Left colon (tissue), 2 donors: ENCODE measurements at regions not wholly inside any gene's neighbourhood (a gene's known extent, or its start where the extent isn't known, plus 50 kb on each side); places are given as distances from the start of the nearest gene placed in this dataset.
"Not testable (repeated sequence)": the region's sequence is repeated elsewhere in the genome, so short reads cannot be mapped to it uniquely, and the experiment has no call there.

Experiments
- ATAC-seq: fragments of 200-7000 bp; cut with Tn5 transposase; one replicate; pipeline ENCODE4 v1.9.1; 2020; ENCODE audit warnings: mild to moderate bottlenecking, moderate library complexity
- DNase-seq, 2 donors: peaks; one replicate each; pipeline ENCODE4 v3.0.0-alpha.2; 2020
- intact Hi-C, 2 donors: fragments of 100-400 bp; cut with DNase I in 1 of 2; cut with micrococcal nuclease in 1 of 2; formaldehyde crosslinking; loops; one replicate each; pipeline versions ENCODE4 v1.11.2 to v1.14.0; 2022; cut with DNase I, micrococcal nuclease
- donor health status: DM: no; HTN: no; CAD: no.
- donor health status: DM: yes; HTN: yes; CAD: no.

DNA sequence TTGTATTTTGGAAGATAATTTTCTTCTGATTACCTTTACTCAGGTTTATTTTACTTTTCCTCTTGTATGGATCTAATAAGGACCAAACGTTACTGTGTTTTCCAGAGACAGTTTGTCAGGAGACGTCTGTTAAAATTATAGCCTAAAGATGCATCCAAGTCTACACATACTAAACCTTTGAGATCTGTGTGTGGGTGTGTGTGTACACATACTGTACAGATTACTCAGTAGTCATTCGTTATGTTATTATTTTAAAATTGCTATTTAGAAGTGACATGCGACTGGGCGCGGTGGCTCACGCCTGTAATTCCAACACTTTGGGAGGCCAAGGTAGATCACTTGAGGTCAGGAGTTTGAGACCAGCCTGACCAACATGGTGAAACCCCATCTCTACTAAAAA, 51.6 kb upstream of the CNTLN start:
- intact Hi-C loops, result no loop called here
- no peak for DNase-seq
- ATAC-seq, result no peak

DNA sequence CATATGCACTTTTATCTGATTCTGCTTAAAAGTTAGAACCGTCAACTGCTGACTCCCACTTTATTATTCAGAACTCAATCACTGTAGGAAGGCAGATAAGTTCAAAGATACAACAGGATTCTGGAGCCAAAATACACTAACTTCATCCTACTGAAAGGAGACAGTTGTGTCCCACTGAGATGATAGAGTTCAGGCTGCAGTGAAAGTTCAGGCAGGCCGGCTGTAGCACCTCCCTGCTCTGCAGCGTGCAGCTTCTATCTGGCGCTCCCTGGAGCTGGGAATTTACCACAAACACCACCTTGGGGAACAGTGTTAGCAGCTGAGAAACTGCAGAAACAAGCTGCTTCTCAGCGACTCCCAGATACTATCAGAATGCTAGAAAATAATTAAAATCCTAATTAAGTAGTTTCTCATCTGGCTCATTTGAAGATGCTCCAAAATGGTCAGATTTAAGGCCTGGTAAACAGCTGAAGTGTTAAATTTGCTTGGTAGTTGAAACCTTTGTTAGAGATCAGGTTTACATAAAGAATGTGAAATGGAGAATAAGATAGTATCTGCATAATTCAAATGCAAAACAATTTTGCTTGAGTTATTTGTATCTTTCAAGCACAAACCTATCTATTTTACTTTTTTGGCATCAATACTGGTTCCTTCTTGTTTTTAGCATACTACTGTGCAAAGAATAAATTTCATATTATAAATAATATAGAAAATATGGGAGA, 52.3 kb upstream of the CNTLN start:
- ATAC-seq, result no peak
- peak in 1 of 2 donors; percentile 5 for DNase-seq

DNA sequence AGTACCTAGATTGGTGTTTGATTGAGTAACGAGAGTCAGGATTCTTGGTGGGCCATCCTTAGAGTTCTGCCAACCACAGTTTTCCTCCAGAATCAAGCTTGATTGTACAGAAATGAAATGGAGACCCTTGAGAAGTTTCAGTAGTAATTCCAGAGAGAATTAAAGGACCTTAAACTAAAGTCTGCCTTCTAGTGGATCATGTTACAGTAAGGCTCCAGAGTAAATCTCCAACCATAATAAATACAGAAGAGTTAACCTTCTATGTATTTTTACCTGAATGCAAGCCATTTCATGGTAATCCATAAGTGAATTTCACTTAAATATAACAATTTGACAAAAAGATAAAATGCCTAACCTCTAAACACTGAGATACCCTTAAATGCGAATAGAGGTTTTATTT, 53.0 kb upstream of the CNTLN start:
- intact Hi-C loops, result no loop called here
- ATAC-seq (no peak), DNase-seq (no peak)

More for the DNA sequence above, 52.3 kb upstream of the CNTLN start:
- intact Hi-C loops, result no loop called here

DNA sequence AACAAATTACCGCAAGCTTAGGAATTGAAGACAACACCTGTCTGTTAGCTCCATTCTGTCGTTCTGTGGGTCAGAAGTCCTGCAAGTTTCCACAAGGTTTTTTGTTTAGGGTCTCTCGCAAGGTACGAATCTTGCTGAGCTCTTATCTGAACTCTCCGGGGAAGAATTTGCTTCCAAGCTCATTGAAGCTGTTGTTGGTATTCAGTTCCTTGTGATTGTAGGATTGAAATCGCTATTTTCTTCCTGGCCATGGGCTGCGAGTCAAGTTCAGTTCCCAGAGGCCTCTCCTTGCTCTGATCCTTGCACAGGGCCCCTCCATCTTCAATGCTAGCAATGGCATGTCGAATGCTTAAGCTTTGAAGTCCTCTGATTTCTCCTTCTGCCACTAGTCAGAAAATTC, 53.5 kb upstream of the CNTLN start:
- intact Hi-C loops, result no loop called here
- DNase-seq, result no peak
- ATAC-seq, result no peak

DNA sequence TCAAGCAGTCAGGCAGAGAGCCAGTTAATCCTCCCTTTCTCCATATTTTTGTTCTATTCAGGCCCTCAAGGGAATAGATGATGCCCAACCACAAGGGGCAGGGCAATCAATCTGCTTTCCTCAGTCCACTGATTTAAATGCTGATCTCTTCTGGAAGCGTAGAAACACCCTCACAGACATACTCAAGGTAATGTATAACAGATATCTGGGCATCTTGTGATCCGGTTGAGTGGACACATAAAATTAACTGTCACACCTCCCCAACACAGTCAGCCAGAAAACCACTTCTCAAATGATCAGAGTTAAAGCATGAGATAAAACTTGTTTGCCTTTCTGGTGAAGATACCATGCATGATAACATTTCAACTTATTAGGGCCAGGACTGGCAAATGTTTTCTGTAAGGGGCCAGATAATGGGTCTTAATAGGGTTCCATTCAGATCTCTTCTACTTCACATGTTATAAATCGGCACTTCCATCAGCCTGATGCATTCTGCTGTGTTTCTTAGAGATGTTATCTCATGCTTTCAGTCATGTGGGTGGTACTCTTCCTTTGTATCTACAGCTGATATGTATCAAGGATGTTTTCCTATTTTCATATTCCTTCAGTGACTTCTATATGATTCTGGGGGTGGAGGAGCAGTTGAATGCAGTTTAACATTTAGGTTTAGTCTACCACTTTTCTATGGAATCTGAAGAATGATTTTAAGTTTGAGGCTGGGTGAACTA, 58.9 kb upstream of the CNTLN start:
- no peak for DNase-seq
- ATAC-seq, result no peak
- intact Hi-C loops, result no loop called here

DNA sequence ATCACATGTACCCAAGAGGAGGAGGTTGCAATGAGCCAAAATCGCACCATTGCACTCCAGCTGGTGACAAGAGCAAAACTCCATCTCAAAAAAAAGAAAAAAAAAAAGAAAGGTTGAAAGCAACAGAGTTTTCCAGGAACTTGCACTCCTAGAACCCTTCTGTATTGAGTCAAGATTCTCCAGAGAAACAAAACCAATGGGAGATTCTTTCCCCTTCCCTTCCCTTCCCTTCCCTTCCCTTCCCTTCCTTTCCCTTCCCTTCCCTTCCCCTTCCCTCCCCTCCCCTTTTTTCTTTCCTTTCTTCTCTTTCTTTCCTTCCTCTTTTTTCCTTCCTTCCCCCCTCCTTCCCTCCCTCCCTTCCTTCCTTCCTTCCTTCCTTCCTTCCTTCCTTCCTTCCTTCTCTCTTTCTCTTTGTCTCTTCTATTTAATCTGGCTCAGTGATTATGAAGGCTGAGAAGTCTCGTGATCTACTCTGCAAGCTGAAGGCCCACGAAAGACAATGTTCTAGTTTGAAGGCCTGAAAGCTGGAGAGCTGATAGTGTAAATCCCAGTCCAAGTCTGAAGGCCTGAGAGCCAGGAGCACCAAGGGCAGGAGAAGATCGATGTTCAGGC, 59.6 kb upstream of the CNTLN start:
- ATAC-seq (no peak), DNase-seq (no peak)
- intact Hi-C loops, result no loop called here

DNA sequence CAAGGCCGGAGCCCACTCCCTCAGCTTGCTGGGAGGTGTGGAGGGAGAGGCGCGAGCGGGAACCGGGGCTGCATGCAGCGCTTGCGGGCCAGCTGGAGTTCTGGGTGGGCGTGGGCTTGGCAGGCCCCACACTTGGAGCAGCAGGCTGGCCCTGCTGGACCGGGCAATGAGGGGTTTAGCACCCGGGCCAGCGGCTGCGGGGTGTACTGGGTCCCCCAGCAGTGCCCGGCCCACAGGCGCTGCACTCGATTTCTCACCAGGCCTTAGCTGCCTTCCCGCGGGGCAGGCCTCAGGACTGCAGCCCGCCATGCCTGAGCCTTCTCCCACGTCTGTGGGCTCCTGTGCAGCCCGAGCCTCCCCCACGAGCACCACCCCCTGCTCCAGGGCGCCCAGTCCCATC, 62.3 kb upstream of the CNTLN start:
- DNase-seq, intact Hi-C loops, ATAC-seq: not testable (repeated sequence)

DNA sequence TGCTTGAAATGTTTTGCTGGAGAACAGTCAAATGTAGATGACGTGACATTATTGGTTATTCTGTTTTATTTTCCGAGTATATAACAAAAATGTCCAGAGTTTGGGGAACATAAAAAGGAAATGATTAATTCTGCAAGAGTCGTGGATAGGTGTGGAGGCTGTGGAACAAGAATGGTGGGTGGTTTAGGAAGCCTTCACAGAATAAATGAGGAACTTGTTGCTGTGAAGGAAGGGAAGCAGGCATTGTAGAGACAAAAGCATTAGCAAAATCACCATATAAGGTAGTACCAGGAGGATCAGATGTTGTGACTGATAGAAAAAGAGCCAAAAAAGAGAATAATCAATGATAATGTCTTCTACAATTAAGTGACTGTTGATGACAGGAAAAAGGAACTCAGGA, 66.2 kb upstream of the CNTLN start:
- intact Hi-C loops, result no loop called here
- DNase-seq (no peak), ATAC-seq (no peak)

DNA sequence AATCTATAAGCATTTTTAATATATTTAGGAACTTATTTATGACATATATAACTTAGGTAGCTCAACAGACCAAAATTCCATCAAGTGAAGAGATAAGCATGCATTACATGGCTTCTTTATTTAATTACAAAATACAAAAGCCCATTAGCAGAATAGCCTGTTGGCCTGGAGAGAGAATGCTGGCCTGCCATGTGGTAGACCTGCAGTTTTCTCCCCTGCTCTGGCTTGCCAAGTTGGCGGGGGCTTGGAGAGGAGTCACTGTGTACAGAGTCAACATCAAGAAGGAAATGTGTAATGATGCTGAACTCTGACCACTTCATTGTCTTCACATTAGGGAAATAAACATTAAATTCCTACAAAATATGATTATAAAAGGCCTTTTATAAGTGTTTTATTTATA, 69.8 kb upstream of the CNTLN start:
- DNase-seq (peak in 1 of 2 donors; percentile 9), ATAC-seq (peak; percentile 42)
- intact Hi-C loops, result no loop called here

DNA sequence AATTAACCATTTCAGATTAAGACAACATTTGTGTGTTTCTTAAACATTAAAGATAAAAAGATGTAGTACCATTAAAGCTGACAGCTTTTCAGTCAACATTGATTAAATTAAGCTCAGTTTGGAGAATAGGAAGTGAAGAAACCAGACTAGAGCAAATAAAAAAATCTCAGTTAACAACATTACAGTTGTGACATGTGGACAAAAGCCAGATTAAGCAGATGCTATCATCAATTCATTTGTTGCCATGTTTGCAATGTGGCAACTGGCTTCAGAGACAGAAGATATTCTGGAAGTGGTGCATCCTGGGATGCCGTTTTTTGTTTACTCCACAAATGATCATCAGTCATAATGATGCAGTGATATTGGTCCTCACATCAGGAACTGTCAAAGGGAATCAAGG, 70.3 kb upstream of the CNTLN start:
- ATAC-seq, result no peak
- intact Hi-C loops, result no loop called here
- no peak for DNase-seq

DNA sequence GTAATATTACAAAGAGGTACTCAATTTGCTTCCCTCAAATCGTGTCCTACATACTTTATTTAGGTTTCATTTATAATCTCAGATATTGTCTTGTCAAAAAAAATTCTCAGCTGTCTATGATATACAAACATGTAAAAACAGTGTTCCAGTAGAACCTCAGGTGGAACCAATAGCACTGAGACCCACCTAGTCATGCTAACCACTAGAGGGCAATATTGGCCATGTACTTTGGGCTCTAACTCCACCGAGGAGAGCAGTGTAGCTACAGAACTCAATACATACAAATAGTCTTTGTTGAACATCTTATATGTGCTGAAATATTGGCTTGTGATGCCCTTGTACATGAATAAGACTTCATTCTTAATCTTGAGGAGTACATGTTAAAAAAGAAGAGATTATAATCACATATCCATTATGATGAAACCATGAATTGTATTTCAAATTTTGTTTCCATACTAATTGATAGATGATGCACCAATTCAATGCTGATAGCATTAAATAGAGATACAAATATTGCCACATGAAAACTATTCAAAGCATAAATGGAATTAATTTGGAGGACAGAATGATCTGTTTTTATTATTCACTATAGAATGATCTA, 71.2 kb upstream of the CNTLN start:
- intact Hi-C loops, result no loop called here
- ATAC-seq (peak; percentile 75), DNase-seq (no peak)

DNA sequence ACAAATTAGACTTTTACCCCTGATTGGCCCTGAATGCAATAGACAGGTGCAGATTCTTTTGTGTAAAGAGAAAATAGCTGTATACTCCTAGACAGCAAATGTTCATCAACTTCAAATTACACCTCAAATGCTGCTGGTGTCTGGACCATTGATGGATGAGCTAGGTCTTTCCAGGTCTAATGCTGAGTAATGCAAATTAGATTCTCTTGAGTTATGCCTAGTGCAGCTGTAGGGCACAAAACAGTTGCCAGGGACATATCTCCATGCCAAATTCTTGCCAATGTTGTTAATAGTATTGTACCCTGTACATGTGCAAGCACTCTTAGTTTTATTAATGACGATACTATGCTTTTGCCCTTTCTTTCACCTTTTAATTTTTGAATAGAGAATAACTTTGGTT, 72.3 kb upstream of the CNTLN start:
- intact Hi-C loops, result no loop called here

DNA sequence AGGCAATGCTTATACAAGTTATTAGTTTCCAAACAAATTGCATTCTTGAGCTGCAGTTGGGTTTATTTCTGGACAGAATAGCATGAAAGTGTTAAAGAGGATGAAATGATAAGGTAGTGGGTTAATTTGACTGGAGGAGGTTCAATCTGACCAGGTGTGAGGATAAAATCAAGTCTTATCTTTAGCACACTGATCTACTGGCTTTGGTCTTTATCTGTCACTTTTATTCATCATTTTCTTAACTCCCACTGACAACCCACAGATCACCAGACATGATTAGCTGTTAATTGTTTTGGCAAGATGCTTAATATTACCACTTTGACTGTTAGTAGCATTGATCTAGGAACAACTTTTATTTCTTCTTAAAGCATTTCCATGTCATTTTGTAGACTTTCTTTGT, 74.4 kb upstream of the CNTLN start:
- intact Hi-C loops, result no loop called here

More for the DNA sequence above, 72.3 kb upstream of the CNTLN start:
- no peak for DNase-seq
- ATAC-seq, result no peak

DNA sequence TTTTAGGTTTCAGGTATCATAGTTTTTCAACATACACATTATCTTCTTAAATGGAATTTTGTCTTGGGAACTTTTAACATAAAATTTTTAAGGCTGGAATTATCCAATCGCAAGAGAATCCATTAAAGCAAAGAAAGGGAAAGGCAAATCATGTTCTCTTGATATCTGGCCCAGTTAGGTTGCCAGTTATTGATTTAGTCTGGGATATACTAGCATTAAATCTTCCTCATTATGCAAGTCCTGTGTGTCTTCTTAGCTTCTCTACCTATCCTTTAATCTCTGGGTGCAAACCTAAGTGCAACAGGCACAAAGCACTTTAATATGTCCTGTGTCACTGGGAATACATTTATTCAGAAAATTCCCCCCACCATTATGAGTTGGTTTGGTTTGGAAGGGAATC, 75.4 kb upstream of the CNTLN start:
- no peak for DNase-seq
- ATAC-seq, result no peak
- intact Hi-C loops, result no loop called here

More for the DNA sequence above, 74.4 kb upstream of the CNTLN start:
- DNase-seq, result no peak
- no peak for ATAC-seq

DNA sequence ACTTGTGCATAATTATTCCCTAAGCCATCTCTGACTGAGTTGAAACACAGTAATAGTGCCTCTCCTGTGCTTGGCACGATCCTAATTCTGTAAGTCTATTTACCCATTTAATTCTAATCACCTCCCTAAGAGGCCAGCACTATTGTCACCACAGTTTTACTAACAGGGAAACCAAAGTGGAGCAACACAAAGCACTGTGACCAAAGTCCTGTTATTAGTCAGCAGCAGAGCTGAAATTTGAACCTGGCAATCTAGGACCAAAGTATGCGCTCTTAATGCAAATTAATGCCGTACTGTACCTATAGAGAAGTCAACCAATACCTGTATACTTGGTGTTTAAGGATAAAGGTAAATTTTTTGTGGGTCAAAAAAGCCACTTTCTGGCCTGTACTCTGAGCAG, 77.1 kb upstream of the CNTLN start:
- intact Hi-C loops, result no loop called here
- no peak for ATAC-seq
- no peak for DNase-seq

DNA sequence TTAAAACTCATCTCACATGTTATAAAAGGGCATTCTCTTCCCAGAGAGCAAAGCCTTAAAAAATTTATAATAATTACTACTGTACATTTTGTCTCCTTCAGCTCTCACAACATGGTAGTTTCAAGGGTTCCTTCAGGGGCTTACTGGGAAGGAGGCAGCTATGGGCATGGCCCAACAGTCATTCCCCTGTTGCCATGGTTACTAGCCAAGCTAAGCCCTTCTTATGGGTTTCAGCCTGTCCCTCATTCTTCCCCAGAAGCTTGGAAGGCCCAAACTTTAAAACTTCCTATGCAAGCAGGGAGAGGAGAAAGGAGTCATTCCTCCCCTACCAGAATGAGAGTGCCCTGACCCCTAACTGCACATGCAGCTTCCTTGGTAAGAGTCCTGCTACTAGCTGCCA, 82.2 kb upstream of the CNTLN start:
- ATAC-seq (no peak), DNase-seq (no peak)
- intact Hi-C loops, result no loop called here

DNA sequence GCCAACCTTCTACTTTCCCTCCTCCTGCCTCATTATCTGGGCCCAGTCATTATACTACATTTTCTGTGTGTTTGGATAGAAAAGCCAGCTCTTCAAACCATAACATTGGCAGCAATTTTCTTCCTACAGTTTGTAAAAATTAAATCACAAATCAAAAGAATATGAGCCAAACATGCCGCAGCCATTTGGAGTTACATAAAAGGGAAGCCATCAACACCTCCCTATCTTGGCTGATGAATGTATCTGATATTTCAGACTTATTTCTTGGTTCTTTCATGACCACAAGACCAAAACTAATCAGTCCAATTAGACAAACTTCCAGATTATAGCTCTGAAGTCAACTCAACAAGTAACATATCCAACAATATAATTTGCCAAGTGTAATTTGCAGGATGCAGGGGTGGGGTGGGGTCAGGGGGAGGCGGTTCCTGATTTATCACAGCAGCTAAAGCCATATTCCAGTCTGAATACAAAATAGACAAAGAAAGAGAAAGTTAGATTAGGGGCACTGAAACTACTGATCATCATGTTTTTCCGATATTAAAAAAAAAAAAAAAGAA, 89.4 kb upstream of the CNTLN start:
- intact Hi-C loops, result no loop called here
- DNase-seq (no peak), ATAC-seq (no peak)

DNA sequence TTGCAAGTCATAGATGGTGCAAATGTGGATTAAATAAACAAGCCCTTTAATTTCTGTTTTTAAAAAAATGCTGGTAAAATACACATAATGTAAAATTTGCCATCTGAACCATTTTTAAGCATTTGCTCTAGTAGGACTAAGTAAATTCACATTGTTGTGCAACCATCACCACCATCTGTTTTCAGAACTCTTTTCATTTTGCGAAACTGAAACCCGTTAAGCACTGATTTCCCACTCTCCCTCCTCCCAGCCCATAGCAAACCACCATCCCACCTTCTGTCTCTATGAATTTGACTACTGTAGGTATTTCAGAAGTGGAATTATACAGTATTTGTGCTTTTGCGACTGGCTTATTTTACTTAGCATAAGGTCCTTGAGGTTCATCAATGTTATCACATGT, 103.3 kb upstream of the CNTLN start:
- DNase-seq (no peak), ATAC-seq (no peak)
- intact Hi-C loops, result no loop called here

DNA sequence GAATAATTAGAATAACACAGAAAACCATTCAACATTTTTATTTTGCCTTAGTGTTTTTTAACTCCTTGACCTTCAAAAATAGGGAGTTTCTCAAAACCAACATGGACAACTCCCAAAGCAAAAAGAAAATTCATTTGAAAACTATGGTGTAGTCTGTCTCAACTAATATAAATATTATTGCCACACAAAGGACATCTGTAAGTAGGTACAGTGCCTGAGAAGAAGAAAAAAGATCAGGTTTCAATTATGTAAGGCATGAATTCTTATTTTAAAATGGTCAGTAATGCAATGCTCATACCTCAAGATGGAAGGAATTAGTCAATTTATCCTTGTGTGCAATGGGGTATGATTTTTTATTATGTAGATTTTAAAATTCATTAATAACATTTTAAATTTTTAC, 109.6 kb upstream of the CNTLN start:
- intact Hi-C loops, result no loop called here
- DNase-seq (no peak), ATAC-seq (no peak)

DNA sequence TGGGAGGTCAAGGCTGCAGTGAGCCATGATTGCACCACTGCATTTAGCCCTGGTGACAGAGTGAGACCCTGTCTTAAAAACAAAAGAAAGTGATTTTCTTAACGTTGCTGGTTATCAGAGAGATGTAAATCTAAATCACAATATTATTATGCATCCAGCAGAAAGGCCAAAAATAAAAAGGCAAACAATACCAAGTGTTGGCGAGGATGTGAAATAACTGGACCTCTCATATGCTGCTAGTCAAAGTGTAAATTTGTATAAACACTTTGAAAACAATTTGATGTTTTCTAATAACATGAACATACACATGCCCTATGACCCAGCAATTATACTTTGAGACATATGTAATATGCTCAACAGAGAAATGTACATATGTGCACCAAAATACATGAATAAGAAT, 110.7 kb upstream of the CNTLN start:
- ATAC-seq (no peak), DNase-seq (no peak)
- intact Hi-C loops, result no loop called here
